NCI-H510A (cell line): ENCODE measurements at regions not wholly inside any gene's neighbourhood (a gene's known extent, or its start where the extent isn't known, plus 50 kb on each side); places are given as distances from the start of the nearest gene placed in this dataset.
"Not testable (repeated sequence)": the region's sequence is repeated elsewhere in the genome, so short reads cannot be mapped to it uniquely, and the experiment has no call there.

Experiments used
- DNase-seq: peaks from one replicate; lab custom pipeline; 2025; lab: John Stamatoyannopoulos, UW

GRCh38 chr4:152063621-152064240 lies 302.9 kb upstream of the GATB start:
- DNase-seq: peak; percentile 29

GRCh38 chr4:152062936-152063620 lies 302.3 kb upstream of the GATB start:
- no peak for DNase-seq

- no peak for DNase-seq
Observed at GRCh38 chr4:152054731-152055130, 293.9 kb upstream of the GATB start.

- DNase-seq: no peak
Observed at GRCh38 chr4:152052451-152053057, 291.7 kb upstream of the GATB start.

- DNase-seq: not testable (repeated sequence)
Observed at GRCh38 chr4:152051332-152051731, 290.5 kb upstream of the GATB start.

- peak; percentile 58 for DNase-seq
Observed at GRCh38 chr4:152050106-152050505, 289.3 kb upstream of the GATB start.

GRCh38 chr4:152047451-152047850 lies 286.6 kb upstream of the GATB start:
- DNase-seq: no peak

- DNase-seq: peak; percentile 43
Observed at GRCh38 chr4:152045807-152046571, 285.2 kb upstream of the GATB start.

GRCh38 chr4:152045449-152045806 lies 284.6 kb upstream of the GATB start:
- peak; percentile 34 for DNase-seq

GRCh38 chr4:152044331-152045036 lies 283.7 kb upstream of the GATB start:
- no peak for DNase-seq

- DNase-seq: no peak
Observed at GRCh38 chr4:152041295-152041694, 280.5 kb upstream of the GATB start.

- DNase-seq: no peak
Observed at GRCh38 chr4:152039691-152040090, 278.9 kb upstream of the GATB start.

GRCh38 chr4:152039023-152039481 lies 278.2 kb upstream of the GATB start:
- no peak for DNase-seq

- no peak for DNase-seq
Observed at GRCh38 chr4:152038238-152038637, 277.4 kb upstream of the GATB start.

- DNase-seq: no peak
Observed at GRCh38 chr4:152037435-152037834, 276.6 kb upstream of the GATB start.

- DNase-seq: no peak
Observed at GRCh38 chr4:152033621-152034020, 272.8 kb upstream of the GATB start.

- no peak for DNase-seq
Observed at GRCh38 chr4:152032722-152033131, 271.9 kb upstream of the GATB start.

- DNase-seq: no peak
Observed at GRCh38 chr4:152029631-152030030, 268.8 kb upstream of the GATB start.

- DNase-seq: no peak
Observed at GRCh38 chr4:152028131-152028530, 267.3 kb upstream of the GATB start.

- no peak for DNase-seq
Observed at GRCh38 chr4:152024881-152025280, 264.1 kb upstream of the GATB start.

- no peak for DNase-seq
Observed at GRCh38 chr4:152023674-152024073, 262.9 kb upstream of the GATB start.

- no peak for DNase-seq
Observed at GRCh38 chr4:152022543-152022942, 261.7 kb upstream of the GATB start.
